ENCODE measurements at regions not wholly inside any gene's neighbourhood (a gene's known extent, or its start where the extent isn't known, plus 50 kb on each side); places are given as distances from the start of the nearest gene placed in this dataset.

- TF ChIP-seq, protein P1, sequence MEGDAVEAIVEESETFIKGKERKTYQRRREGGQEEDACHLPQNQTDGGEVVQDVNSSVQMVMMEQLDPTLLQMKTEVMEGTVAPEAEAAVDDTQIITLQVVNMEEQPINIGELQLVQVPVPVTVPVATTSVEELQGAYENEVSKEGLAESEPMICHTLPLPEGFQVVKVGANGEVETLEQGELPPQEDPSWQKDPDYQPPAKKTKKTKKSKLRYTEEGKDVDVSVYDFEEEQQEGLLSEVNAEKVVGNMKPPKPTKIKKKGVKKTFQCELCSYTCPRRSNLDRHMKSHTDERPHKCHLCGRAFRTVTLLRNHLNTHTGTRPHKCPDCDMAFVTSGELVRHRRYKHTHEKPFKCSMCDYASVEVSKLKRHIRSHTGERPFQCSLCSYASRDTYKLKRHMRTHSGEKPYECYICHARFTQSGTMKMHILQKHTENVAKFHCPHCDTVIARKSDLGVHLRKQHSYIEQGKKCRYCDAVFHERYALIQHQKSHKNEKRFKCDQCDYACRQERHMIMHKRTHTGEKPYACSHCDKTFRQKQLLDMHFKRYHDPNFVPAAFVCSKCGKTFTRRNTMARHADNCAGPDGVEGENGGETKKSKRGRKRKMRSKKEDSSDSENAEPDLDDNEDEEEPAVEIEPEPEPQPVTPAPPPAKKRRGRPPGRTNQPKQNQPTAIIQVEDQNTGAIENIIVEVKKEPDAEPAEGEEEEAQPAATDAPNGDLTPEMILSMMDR (IDR thresholded peaks at IDR 0.05; ENCODE audit: low read depth, low read length, poor library complexity, severe bottlenecking), result no peak
- TF ChIP-seq EZH2phosphoT487 (IDR thresholded peaks at IDR 0.05; ENCODE audit: borderline replicate concordance, low read length), result no peak
Observed at GRCh38 chr6:105488516-105489215, 85.8 kb upstream of the PREP start.

All from DOHH2 (cell line).